HG02798 (cell line): ENCODE measurements at regions not wholly inside any gene's neighbourhood (a gene's known extent, or its start where the extent isn't known, plus 50 kb on each side); places are given as distances from the start of the nearest gene placed in this dataset.
"Not testable (repeated sequence)": the region's sequence is repeated elsewhere in the genome, so short reads cannot be mapped to it uniquely, and the experiment has no call there.

Source experiments
- ATAC-seq: cut with Tn5 transposase; IDR thresholded peaks from one replicate; pipeline ENCODE4 v1.9.1; 2021; ENCODE audit warnings: mild to moderate bottlenecking; ENCODE audit not compliant: unreplicated experiment, poor library complexity

GRCh38 chr11:90770007-90770406 lies 547.2 kb upstream of the CHORDC1 start:
- ATAC-seq: no peak

- no peak for ATAC-seq
These were observed 543.3 kb upstream of the CHORDC1 start for GRCh38 chr11:90766121-90766520.

- no peak for ATAC-seq
These were observed 541.8 kb upstream of the CHORDC1 start for GRCh38 chr11:90764691-90765090.

- ATAC-seq: no peak
These were observed 535.1 kb upstream of the CHORDC1 start for GRCh38 chr11:90757849-90758494.

GRCh38 chr11:90756617-90757016 lies 533.8 kb upstream of the CHORDC1 start:
- ATAC-seq: no peak

- no peak for ATAC-seq
These were observed 530.7 kb upstream of the CHORDC1 start for GRCh38 chr11:90753546-90753945.

GRCh38 chr11:90747057-90747456 lies 524.2 kb upstream of the CHORDC1 start:
- ATAC-seq: no peak

- ATAC-seq: no peak
These were observed 521.3 kb upstream of the CHORDC1 start for GRCh38 chr11:90744169-90744568.

- no peak for ATAC-seq
These were observed 516.0 kb upstream of the CHORDC1 start for GRCh38 chr11:90738799-90739198.

GRCh38 chr11:90737444-90738050 lies 514.7 kb upstream of the CHORDC1 start:
- ATAC-seq: no peak

GRCh38 chr11:90732486-90732885 lies 509.6 kb upstream of the CHORDC1 start:
- ATAC-seq: no peak

GRCh38 chr11:90723475-90723874 lies 500.6 kb upstream of the CHORDC1 start:
- ATAC-seq: no peak

- no peak for ATAC-seq
These were observed 499.8 kb upstream of the CHORDC1 start for GRCh38 chr11:90722552-90723190.

GRCh38 chr11:90717522-90717921 lies 494.7 kb upstream of the CHORDC1 start:
- no peak for ATAC-seq

- no peak for ATAC-seq
These were observed 482.8 kb upstream of the CHORDC1 start for GRCh38 chr11:90705661-90706060.

- no peak for ATAC-seq
These were observed 481.7 kb upstream of the CHORDC1 start for GRCh38 chr11:90704510-90704909.

- no peak for ATAC-seq
These were observed 478.9 kb upstream of the CHORDC1 start for GRCh38 chr11:90701716-90702115.

- ATAC-seq: peak; percentile 62
These were observed 478.1 kb upstream of the CHORDC1 start for GRCh38 chr11:90700789-90701439.

- ATAC-seq: no peak
These were observed 477.0 kb upstream of the CHORDC1 start for GRCh38 chr11:90699791-90700400.

GRCh38 chr11:90698238-90698637 lies 475.4 kb upstream of the CHORDC1 start:
- no peak for ATAC-seq

- ATAC-seq: not testable (repeated sequence)
These were observed 452.6 kb upstream of the CHORDC1 start for GRCh38 chr11:90675496-90675895.
